PFSK-1 (cell line): ENCODE measurements at regions not wholly inside any gene's neighbourhood (a gene's known extent, or its start where the extent isn't known, plus 50 kb on each side); places are given as distances from the start of the nearest gene placed in this dataset.

ENCODE experiments used
- FOXP2 ChIP-seq: optimal IDR thresholded peaks from 2 replicates; pipeline ENCODE3; 2011; ENCODE audit warnings: borderline replicate concordance, control low read depth, inconsistent platforms; ENCODE audit not compliant: insufficient read depth; ENCODE audit errors: extremely low read length, extremely low read depth
- POLR2AphosphoS5 ChIP-seq: IDR thresholded peaks from 2 replicates; pipeline ENCODE4 v1.6.1; 2012; ENCODE audit warnings: low read depth, mild to moderate bottlenecking, control low read depth, low read length, moderate library complexity
- SIN3A ChIP-seq: IDR thresholded peaks from 2 replicates; pipeline ENCODE4 v1.6.1; 2012; ENCODE audit warnings: mild to moderate bottlenecking, low read length, moderate library complexity, borderline replicate concordance; ENCODE audit not compliant: insufficient read depth
- TAF1 ChIP-seq: IDR thresholded peaks from 2 replicates; pipeline ENCODE4 v1.6.1; 2012; ENCODE audit warnings: low read length, control low read depth, borderline replicate concordance; ENCODE audit not compliant: insufficient read depth
- TF ChIP-seq, protein P1 (sequence below), 2 experiments: IDR thresholded peaks; 2 replicates each; pipeline versions ENCODE4 v1.6.1 to v1.8.0; 2011 to 2012; ENCODE audit warnings: low read depth in 2 of 2, low read length in 2 of 2, control low read depth in 1 of 2, inconsistent platforms in 1 of 2, mild to moderate bottlenecking in 1 of 2, moderate library complexity in 1 of 2; ENCODE audit not compliant: insufficient read depth in 1 of 2

DNA sequence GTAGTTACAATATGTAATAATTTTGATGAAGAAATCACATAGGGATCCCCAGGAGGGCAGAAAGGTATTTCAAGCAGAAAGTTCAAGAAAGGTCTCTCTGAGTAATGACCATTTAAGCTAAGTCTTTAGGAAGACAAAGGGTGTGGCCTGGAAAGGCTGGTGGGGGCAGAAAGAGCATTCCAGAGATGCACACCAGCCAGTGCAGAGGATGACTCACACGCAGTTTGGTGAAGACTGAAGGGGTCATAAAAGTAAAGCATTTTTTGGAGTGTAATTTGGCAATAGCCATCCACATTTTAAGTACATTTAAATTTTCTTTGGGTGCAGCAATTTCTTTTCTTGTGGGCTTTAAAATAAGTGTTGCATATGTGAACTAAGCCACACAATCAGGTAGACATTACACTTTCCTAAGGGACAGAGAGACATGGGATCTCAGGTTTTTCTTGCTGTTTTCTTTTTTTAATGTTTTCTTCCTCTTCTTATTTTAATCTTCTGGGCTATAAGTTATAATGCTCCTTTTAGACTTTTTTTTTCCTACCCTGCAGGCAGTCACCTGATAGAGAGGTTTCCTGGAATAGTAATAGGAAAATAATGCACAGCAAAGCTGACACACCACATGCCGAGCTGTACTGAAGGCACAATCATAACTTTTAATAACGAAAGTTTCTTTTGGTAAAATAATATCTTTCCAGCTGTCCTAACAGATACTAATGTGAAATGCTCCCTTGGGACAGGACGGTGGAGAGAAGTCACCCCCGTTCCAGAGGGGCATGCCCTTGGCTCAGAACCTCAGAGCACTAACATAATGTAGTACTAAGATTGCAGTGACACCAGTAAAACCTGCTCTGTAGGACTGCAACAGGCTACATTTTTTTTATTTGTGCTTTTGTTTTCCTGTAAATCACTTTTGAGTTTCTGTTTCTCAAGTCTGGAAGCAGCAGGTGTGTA lies 49.6 kb upstream of the PTPRK start:
- TF ChIP-seq SIN3A (no peak), POLR2AphosphoS5 (no peak), TAF1 (no peak), FOXP2 (no peak)
- TF ChIP-seq, protein P1, sequence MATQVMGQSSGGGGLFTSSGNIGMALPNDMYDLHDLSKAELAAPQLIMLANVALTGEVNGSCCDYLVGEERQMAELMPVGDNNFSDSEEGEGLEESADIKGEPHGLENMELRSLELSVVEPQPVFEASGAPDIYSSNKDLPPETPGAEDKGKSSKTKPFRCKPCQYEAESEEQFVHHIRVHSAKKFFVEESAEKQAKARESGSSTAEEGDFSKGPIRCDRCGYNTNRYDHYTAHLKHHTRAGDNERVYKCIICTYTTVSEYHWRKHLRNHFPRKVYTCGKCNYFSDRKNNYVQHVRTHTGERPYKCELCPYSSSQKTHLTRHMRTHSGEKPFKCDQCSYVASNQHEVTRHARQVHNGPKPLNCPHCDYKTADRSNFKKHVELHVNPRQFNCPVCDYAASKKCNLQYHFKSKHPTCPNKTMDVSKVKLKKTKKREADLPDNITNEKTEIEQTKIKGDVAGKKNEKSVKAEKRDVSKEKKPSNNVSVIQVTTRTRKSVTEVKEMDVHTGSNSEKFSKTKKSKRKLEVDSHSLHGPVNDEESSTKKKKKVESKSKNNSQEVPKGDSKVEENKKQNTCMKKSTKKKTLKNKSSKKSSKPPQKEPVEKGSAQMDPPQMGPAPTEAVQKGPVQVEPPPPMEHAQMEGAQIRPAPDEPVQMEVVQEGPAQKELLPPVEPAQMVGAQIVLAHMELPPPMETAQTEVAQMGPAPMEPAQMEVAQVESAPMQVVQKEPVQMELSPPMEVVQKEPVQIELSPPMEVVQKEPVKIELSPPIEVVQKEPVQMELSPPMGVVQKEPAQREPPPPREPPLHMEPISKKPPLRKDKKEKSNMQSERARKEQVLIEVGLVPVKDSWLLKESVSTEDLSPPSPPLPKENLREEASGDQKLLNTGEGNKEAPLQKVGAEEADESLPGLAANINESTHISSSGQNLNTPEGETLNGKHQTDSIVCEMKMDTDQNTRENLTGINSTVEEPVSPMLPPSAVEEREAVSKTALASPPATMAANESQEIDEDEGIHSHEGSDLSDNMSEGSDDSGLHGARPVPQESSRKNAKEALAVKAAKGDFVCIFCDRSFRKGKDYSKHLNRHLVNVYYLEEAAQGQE (IDR thresholded peaks at IDR 0.05; ENCODE audit: insufficient read depth in 1 of 2, low read depth in 2 of 2, low read length in 2 of 2): no peak
